Thyroid gland (tissue), 4 donors: ENCODE measurements at regions not wholly inside any gene's neighbourhood (a gene's known extent, or its start where the extent isn't known, plus 50 kb on each side); places are given as distances from the start of the nearest gene placed in this dataset.

Experiments
- CTCF ChIP-seq, 6 experiments: fragments of 200-600 bp in 3 of 6; fragments of 450-650 bp in 3 of 6; sonication (generic) in 3 of 6; IDR thresholded peaks; one replicate each; pipeline ENCODE4 v1.5.1; 2016 to 2019; ENCODE audit warnings: antibody characterized with exemption in 6 of 6, mild to moderate bottlenecking in 2 of 6, inconsistent platforms in 1 of 6, moderate library complexity in 1 of 6
- POLR2A ChIP-seq, 2 donors: fragments of 450-650 bp; IDR thresholded peaks; one replicate each; pipeline ENCODE4 v1.6.1; 2017; ENCODE audit warnings: antibody characterized with exemption in 2 of 2, mild to moderate bottlenecking in 2 of 2, moderate library complexity in 1 of 2

DNA sequence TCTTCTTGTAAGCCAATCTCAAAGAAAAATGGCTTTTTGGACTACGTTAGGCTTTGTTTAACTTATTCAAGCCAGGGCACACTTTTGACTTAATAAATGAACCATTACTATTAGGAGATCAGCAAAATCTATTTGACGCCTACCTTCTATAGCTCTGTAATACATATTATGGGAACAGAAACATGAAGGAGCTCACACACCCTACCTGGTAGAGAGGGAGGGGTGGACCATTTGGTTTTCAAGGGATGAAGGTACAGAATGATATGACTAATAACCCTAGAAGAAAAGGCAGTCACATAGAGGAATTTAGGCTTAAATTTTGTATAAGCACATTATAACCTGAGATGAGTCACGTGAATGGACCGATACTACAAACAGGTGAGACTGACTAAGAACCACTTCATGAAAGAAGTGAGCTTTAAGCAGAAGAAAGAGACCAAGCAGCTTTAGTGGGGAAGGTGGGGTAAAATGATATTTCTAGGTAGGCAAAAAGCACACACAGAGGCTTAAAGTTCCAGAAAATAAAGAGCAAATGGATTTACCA is 106.8 kb upstream of the CTTNBP2 start:
- TF ChIP-seq CTCF (IDR thresholded peaks at IDR 0.05) (no peak), POLR2A (IDR thresholded peaks at IDR 0.05) (no peak)
